ENCODE measurements at regions not wholly inside any gene's neighbourhood (a gene's known extent, or its start where the extent isn't known, plus 50 kb on each side); places are given as distances from the start of the nearest gene placed in this dataset.

DNA sequence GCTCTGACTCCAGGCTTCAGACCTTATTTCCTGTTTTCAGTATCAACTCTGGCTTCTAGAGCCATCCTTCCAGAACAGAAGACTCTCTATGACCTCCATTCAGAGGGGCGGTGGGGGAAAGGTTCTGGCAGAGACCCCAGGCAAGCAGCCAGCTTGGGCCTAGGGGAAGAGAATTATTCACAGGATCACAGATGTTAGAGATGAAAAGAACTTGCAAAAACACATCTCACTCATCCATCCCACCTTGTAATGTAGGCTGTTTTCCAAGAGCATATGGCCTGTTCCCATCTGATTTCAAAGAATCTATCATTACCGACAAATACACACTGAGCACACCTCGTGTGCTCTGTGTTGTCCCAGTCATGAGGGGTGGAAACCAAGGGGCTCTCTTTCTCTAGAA, 131.9 kb downstream of the GRIN2B start:
- no peak overlapping the region for H3K4me2 ChIP-seq (ENCODE audit: low read depth, low read length)

More for the DNA sequence above, 131.9 kb downstream of the GRIN2B start:
- no peak overlapping the region for H3K14ac ChIP-seq (replicated peaks; ENCODE audit: low read depth, low read length)
- BruUV-seq (replicated peaks): no TSS peak
- H2BK20ac ChIP-seq (ENCODE audit: low read depth, low read length): no peak overlapping the region
- no peak overlapping the region for H3K9ac ChIP-seq (ENCODE audit: low read depth, low read length)
- CTCF ChIA-PET: no interaction called here
- POLR2A ChIA-PET (ENCODE audit: unreplicated experiment): no interaction called here
- no peak overlapping the region for H2BK15ac ChIP-seq (ENCODE audit: low read depth, low read length)
- no peak overlapping the region for H3K23ac ChIP-seq (ENCODE audit: low read depth, low read length)
- H3K9me3 ChIP-seq (ENCODE audit: control insufficient read depth, insufficient read depth, low read length): peaks cover 3% of the 10 kb centered on the region; the same call in 1 of the 2 replicates
- no peaks in the 10 kb centered on the region for H4K20me1 ChIP-seq (ENCODE audit: insufficient read depth, low read length)
- H4K5ac ChIP-seq (ENCODE audit: low read depth, low read length): no peak overlapping the region
- H3K27ac ChIP-seq (ENCODE audit: insufficient read depth, low read length): no peak overlapping the region
- no peaks in the 10 kb centered on the region for H3K9me1 ChIP-seq (ENCODE audit: insufficient read depth, low read length)
- H4K8ac ChIP-seq (ENCODE audit: low read depth in 2 of 2, low read length in 2 of 2): no peak overlapping the region
- no peak overlapping the region for H3K4me3 ChIP-seq (ENCODE audit: insufficient read depth, low read depth, low read length)
- DNase-seq: no peak
- in situ Hi-C loops (cut with MboI; ENCODE audit: low sequenced_read_pairs): no loop called here
- H2AK9ac ChIP-seq (replicated peaks; ENCODE audit: low read depth, low read length, poor library complexity): no peak overlapping the region
- H3K18ac ChIP-seq (ENCODE audit: low read depth, low read length): no peak overlapping the region
- H2AK5ac ChIP-seq (ENCODE audit: low read depth, low read length): no peak overlapping the region
- H3K56ac ChIP-seq (ENCODE audit: extremely low read depth, insufficient read depth, low read length): no peak overlapping the region
- no peak for TF ChIP-seq RFX5 (IDR thresholded peaks at IDR 0.05; ENCODE audit: low read depth, low read length)
- no peak for TF ChIP-seq MXI1 (IDR thresholded peaks at IDR 0.05; ENCODE audit: borderline replicate concordance, low read depth, low read length)
- TF ChIP-seq FOS (IDR thresholded peaks at IDR 0.05; ENCODE audit: low read depth, low read length): no peak
- no peak for TF ChIP-seq SMC3 (IDR thresholded peaks at IDR 0.05; ENCODE audit: low read depth, low read length)
- TF ChIP-seq MAFK (IDR thresholded peaks at IDR 0.05; ENCODE audit: low read depth, low read length): no peak
- no peak for TF ChIP-seq CHD1 (IDR thresholded peaks at IDR 0.05; ENCODE audit: low read depth, low read length)
- TF ChIP-seq, protein P1, sequence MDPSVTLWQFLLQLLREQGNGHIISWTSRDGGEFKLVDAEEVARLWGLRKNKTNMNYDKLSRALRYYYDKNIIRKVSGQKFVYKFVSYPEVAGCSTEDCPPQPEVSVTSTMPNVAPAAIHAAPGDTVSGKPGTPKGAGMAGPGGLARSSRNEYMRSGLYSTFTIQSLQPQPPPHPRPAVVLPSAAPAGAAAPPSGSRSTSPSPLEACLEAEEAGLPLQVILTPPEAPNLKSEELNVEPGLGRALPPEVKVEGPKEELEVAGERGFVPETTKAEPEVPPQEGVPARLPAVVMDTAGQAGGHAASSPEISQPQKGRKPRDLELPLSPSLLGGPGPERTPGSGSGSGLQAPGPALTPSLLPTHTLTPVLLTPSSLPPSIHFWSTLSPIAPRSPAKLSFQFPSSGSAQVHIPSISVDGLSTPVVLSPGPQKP (IDR thresholded peaks at IDR 0.05; ENCODE audit: borderline replicate concordance, low read depth, low read length): no peak
- no peak for TF ChIP-seq RCOR1 (IDR thresholded peaks at IDR 0.05; ENCODE audit: insufficient replicate concordance, low read length)
- no peak for TF ChIP-seq RAD21 (IDR thresholded peaks at IDR 0.05; ENCODE audit: low read length)
- TF ChIP-seq BHLHE40 (IDR thresholded peaks at IDR 0.05; ENCODE audit: low read depth, low read length): no peak
- no peak for TF ChIP-seq NFE2L2 (IDR thresholded peaks at IDR 0.05; ENCODE audit: low read depth, low read length)
- no peak for TF ChIP-seq MAZ (IDR thresholded peaks at IDR 0.05; ENCODE audit: borderline replicate concordance, low read depth, low read length)
- TF ChIP-seq POLR2A (IDR thresholded peaks at IDR 0.05; ENCODE audit: low read depth, low read length): no peak
- no peak for TF ChIP-seq CEBPB (IDR thresholded peaks at IDR 0.05; ENCODE audit: low read depth, low read length)
- TF ChIP-seq, protein P2, sequence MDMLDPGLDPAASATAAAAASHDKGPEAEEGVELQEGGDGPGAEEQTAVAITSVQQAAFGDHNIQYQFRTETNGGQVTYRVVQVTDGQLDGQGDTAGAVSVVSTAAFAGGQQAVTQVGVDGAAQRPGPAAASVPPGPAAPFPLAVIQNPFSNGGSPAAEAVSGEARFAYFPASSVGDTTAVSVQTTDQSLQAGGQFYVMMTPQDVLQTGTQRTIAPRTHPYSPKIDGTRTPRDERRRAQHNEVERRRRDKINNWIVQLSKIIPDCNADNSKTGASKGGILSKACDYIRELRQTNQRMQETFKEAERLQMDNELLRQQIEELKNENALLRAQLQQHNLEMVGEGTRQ (IDR thresholded peaks at IDR 0.05; ENCODE audit: low read depth, low read length): no peak
- TF ChIP-seq, protein P3, sequence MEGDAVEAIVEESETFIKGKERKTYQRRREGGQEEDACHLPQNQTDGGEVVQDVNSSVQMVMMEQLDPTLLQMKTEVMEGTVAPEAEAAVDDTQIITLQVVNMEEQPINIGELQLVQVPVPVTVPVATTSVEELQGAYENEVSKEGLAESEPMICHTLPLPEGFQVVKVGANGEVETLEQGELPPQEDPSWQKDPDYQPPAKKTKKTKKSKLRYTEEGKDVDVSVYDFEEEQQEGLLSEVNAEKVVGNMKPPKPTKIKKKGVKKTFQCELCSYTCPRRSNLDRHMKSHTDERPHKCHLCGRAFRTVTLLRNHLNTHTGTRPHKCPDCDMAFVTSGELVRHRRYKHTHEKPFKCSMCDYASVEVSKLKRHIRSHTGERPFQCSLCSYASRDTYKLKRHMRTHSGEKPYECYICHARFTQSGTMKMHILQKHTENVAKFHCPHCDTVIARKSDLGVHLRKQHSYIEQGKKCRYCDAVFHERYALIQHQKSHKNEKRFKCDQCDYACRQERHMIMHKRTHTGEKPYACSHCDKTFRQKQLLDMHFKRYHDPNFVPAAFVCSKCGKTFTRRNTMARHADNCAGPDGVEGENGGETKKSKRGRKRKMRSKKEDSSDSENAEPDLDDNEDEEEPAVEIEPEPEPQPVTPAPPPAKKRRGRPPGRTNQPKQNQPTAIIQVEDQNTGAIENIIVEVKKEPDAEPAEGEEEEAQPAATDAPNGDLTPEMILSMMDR (conservative IDR thresholded peaks at IDR 0.05; ENCODE audit: low read depth, low read length): no peak
- no peaks in the 10 kb centered on the region for H3K4me1 ChIP-seq (ENCODE audit: control insufficient read depth, insufficient read depth, low read length)
- H2BK120ac ChIP-seq (ENCODE audit: low read depth, low read length): no peak overlapping the region
- H4K91ac ChIP-seq (ENCODE audit: insufficient read depth, low read depth, low read length): no peak overlapping the region
- ATAC-seq (ENCODE audit: low read depth): no peak
- WGBS, 2 experiments (ENCODE audit: extremely low coverage in 2 of 2, insufficient read length in 1 of 2): no CpG with 5 or more reads among the region's 3 CpGs
- no peaks in the 10 kb centered on the region for H3K27me3 ChIP-seq (ENCODE audit: control insufficient read depth, insufficient read depth, low read length)
- no peak overlapping the region for H3K4ac ChIP-seq (ENCODE audit: low read depth, low read length)
- no peak overlapping the region for H2AFZ ChIP-seq (replicated peaks; ENCODE audit: low read length, poor library complexity)
- no peaks in the 10 kb centered on the region for H3K36me3 ChIP-seq (ENCODE audit: control insufficient read depth, insufficient read depth, low read length)
- no peaks in the 10 kb centered on the region for H3K79me1 ChIP-seq (ENCODE audit: low read depth in 1 of 2, low read length in 2 of 2)
- intact Hi-C loops (cut with micrococcal nuclease): no loop called here
- dilution Hi-C loops (cut with HindIII; ENCODE audit: low sequenced_read_pairs, unreplicated experiment): no loop called here
- H2BK5ac ChIP-seq (ENCODE audit: low read depth, low read length, poor library complexity, severe bottlenecking): no peak overlapping the region

Measured in IMR-90 (cell line).